HG02759 (cell line): ENCODE measurements at regions not wholly inside any gene's neighbourhood (a gene's known extent, or its start where the extent isn't known, plus 50 kb on each side); places are given as distances from the start of the nearest gene placed in this dataset.

Experiments
- ATAC-seq: cut with Tn5 transposase; IDR thresholded peaks from one replicate; pipeline ENCODE4 v1.9.1; 2021; ENCODE audit warnings: mild to moderate bottlenecking, moderate library complexity; ENCODE audit not compliant: unreplicated experiment

- no peak for ATAC-seq
These were observed 173.8 kb downstream of the BCL11B start for GRCh38 chr14:99098199-99098598.

- no peak for ATAC-seq
These were observed 172.8 kb downstream of the BCL11B start for GRCh38 chr14:99099051-99099787.

GRCh38 chr14:99100497-99101270, 171.3 kb downstream of the BCL11B start:
- no peak for ATAC-seq

GRCh38 chr14:99101855-99102461, 170.0 kb downstream of the BCL11B start:
- no peak for ATAC-seq

- ATAC-seq, result no peak
These were observed 155.2 kb downstream of the BCL11B start for GRCh38 chr14:99116741-99117295.

GRCh38 chr14:99117671-99118045, 154.3 kb downstream of the BCL11B start:
- ATAC-seq, result no peak

GRCh38 chr14:99118046-99118721, 153.8 kb downstream of the BCL11B start:
- ATAC-seq, result no peak

GRCh38 chr14:99118946-99119345, 153.1 kb downstream of the BCL11B start:
- ATAC-seq, result no peak
